22Rv1 (cell line): ENCODE measurements at regions not wholly inside any gene's neighbourhood (a gene's known extent, or its start where the extent isn't known, plus 50 kb on each side); places are given as distances from the start of the nearest gene placed in this dataset.

Experiments used
- CTCF ChIP-seq: fragments of 450-650 bp; IDR thresholded peaks from 2 replicates; pipeline ENCODE4 v1.5.1; 2017; ENCODE audit warnings: mild to moderate bottlenecking
- ZFX ChIP-seq: fragments of 450-650 bp; IDR thresholded peaks from 2 replicates; pipeline ENCODE4 v1.6.1; 2017; ENCODE audit warnings: antibody characterized with exemption, borderline replicate concordance

GRCh38 chr12:107417004-107417403 lies 268.6 kb upstream of the PWP1 start:
- TF ChIP-seq CTCF (no peak), ZFX (no peak)
